Breast epithelium (tissue), 4 donors: ENCODE measurements at regions not wholly inside any gene's neighbourhood (a gene's known extent, or its start where the extent isn't known, plus 50 kb on each side); places are given as distances from the start of the nearest gene placed in this dataset.

Experiments
- DNase-seq, 2 donors: peaks; one replicate each; pipeline ENCODE4 v3.0.0-alpha.2; 2019; ENCODE audit warnings: low spot score in 2 of 2
- H3K27ac ChIP-seq, 2 donors: fragments of 200-600 bp; sonication (generic) in 1 of 2; one replicate each; pipeline ENCODE4 v1.5.1; 2016 to 2019; ENCODE audit warnings: mild to moderate bottlenecking in 1 of 2
- H3K27me3 ChIP-seq, 2 donors: fragments of 200-600 bp; sonication (generic) in 1 of 2; one replicate each; pipeline versions ENCODE4 v1.5.1 to v1.6.0; 2017 to 2019; ENCODE audit warnings: control low read depth in 1 of 2, mild to moderate bottlenecking in 1 of 2
- H3K36me3 ChIP-seq: fragments of 200-600 bp; one replicate; pipeline ENCODE4 v1.5.1; 2019
- H3K4me1 ChIP-seq, 2 donors: fragments of 200-600 bp; sonication (generic); one replicate each; pipeline ENCODE4 v1.5.1; 2016 to 2019; ENCODE audit warnings: control low read depth in 1 of 2
- H3K4me3 ChIP-seq, 3 donors: fragments of 200-600 bp; sonication (generic); 1 replicate in 2 of 3; 2 replicates in 1 of 3; pipeline ENCODE4 v1.5.1; 2016 to 2019; ENCODE audit warnings: mild to moderate bottlenecking in 3 of 3, moderate library complexity in 2 of 3
- H3K9me3 ChIP-seq, 2 donors: fragments of 200-600 bp; sonication (generic) in 1 of 2; one replicate each; pipeline ENCODE4 v1.5.1; 2016 to 2019; ENCODE audit warnings: control low read depth in 1 of 2
- POLR2A ChIP-seq: fragments of 450-650 bp; IDR thresholded peaks from one replicate; pipeline ENCODE4 v1.6.1; 2016; ENCODE audit warnings: antibody characterized with exemption, mild to moderate bottlenecking, moderate library complexity
- POLR2AphosphoS5 ChIP-seq, 3 donors: sonication (generic); formaldehyde crosslinking; IDR thresholded peaks; one replicate each; pipeline ENCODE4 v1.6.1; 2017; ENCODE audit warnings: antibody characterized with exemption in 3 of 3
- intact Hi-C: fragments of 100-400 bp; cut with DNase I; formaldehyde crosslinking; loops from one replicate; pipeline ENCODE4 v1.15.1; 2023; ENCODE audit warnings: low total_unique reads
- TF ChIP-seq, protein P1 (sequence below), 3 donors: fragments of 450-650 bp; IDR thresholded peaks; one replicate each; pipeline ENCODE4 v1.5.1; 2016 to 2017; ENCODE audit warnings: antibody characterized with exemption in 3 of 3, mild to moderate bottlenecking in 3 of 3, moderate library complexity in 3 of 3

DNA sequence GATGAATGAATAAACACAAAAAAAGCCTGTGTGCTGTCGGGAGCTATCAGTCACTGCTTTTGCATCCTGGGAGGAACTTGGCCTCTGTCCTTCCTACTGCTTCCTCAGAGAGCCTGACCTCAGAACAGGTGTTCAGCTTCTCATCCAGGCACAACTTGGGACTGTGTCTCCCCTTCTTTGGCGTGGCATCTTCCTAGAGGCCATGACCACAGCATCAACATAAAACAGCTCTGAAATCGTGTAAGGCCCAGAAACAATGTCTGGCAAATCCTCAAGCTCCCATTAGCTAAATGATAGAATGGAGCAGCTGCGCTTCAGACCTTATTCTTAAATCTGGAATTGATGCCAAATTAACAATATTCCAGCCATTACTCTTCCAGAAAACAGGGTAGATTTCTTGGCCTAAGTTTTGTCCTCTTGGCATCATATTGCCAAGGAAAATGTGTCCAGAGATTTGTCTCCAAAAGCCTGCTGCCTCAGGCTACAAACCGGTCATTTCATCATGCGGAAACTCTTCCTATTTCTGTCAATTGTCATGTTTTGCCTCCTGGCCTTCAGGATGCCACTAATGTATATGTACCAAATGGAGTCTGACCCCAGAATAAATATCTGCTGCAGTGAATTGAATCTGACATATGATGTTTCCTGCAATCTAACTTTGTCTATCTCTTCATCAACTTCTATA lies 53.2 kb upstream of the RAB27B start:
- no peak for DNase-seq
- Histone ChIP-seq H3K9me3 (no peaks in the 10 kb centered on the region), H3K36me3 (no peaks in the 10 kb centered on the region), H3K4me3 (no peak overlapping the region), H3K4me1 (no peaks in the 10 kb centered on the region), H3K27ac (peak overlapping the region; percentile 23 to 64), H3K27me3 (no peaks in the 10 kb centered on the region)
- intact Hi-C loops = no loop called here
- TF ChIP-seq, protein P1, sequence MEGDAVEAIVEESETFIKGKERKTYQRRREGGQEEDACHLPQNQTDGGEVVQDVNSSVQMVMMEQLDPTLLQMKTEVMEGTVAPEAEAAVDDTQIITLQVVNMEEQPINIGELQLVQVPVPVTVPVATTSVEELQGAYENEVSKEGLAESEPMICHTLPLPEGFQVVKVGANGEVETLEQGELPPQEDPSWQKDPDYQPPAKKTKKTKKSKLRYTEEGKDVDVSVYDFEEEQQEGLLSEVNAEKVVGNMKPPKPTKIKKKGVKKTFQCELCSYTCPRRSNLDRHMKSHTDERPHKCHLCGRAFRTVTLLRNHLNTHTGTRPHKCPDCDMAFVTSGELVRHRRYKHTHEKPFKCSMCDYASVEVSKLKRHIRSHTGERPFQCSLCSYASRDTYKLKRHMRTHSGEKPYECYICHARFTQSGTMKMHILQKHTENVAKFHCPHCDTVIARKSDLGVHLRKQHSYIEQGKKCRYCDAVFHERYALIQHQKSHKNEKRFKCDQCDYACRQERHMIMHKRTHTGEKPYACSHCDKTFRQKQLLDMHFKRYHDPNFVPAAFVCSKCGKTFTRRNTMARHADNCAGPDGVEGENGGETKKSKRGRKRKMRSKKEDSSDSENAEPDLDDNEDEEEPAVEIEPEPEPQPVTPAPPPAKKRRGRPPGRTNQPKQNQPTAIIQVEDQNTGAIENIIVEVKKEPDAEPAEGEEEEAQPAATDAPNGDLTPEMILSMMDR (IDR thresholded peaks at IDR 0.05) = no peak
- TF ChIP-seq POLR2AphosphoS5 (IDR thresholded peaks at IDR 0.05) (no peak), POLR2A (no peak)

DNA sequence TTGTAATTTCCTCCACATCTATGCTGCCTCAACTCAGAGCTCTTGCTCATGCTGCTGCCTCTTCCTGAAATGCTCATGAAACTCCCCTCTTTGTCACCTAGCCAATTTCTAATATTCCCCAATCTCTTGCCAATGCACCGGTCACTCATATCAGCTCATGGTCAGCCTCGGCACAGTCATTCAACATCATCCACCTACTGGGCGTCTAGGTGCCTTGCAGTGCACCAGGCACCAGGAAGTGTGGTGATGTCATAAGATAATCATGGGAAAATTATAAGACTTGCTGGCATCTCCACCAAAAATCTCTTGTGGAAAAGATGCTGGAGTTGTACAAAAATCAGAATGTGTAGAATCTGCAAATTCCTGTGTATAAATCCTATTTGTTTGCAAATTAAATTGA lies 52.6 kb upstream of the RAB27B start:
- Histone ChIP-seq H3K4me3 (no peak overlapping the region), H3K36me3 (no peaks in the 10 kb centered on the region), H3K4me1 (no peaks in the 10 kb centered on the region), H3K27ac (peak overlapping the region; percentile 23 to 64), H3K9me3 (no peaks in the 10 kb centered on the region), H3K27me3 (no peaks in the 10 kb centered on the region)
- no peak for TF ChIP-seq POLR2A
- TF ChIP-seq, protein P1 (IDR thresholded peaks at IDR 0.05) = peak in 1 of 3 donors; percentile 14
- no peak for TF ChIP-seq POLR2AphosphoS5 (IDR thresholded peaks at IDR 0.05)
- no peak for DNase-seq
- intact Hi-C loops = no loop called here

DNA sequence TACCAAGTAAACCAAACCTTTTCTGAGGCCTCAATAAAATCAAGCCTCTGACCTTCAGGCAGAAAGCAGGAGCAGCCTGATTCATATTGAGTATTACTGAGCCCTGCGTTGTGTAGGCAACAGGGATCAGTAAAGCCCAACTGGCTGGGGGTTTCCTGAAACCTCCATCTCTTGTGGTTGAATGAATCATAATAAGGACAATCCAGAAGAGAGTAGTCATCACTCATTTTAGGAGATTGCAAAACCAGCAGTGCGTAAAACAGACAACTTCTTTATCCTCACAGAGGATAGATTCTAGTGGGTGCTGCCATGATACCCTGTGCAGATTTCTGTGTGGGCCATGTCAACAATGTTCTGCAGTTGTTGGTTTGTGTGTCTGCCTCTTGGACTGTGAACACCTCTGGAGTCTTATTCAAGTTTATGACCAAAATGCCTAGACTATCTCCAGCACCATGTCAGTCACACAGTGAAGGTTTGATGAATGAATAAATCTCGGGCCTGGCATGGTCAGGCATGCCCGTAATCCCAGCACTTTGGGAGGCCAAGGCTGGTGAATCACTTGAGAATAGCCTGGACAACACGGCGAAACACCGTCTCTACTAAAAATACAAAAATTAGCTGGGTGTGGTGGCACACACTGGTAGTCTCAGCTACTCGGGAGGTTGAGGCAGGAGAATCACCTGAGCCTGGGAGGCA lies 51.8 kb upstream of the RAB27B start:
- H3K27ac ChIP-seq = peak overlapping the region; percentile 23 to 64
- TF ChIP-seq POLR2AphosphoS5 (IDR thresholded peaks at IDR 0.05) (peak in 1 of 3 donors; percentile 35), POLR2A (no peak)
- H3K9me3 ChIP-seq = no peaks in the 10 kb centered on the region
- no peaks in the 10 kb centered on the region for H3K4me1 ChIP-seq
- H3K4me3 ChIP-seq = no peak overlapping the region
- DNase-seq = peak in 1 of 2 donors; percentile 40
- no peaks in the 10 kb centered on the region for H3K27me3 ChIP-seq
- H3K36me3 ChIP-seq = no peaks in the 10 kb centered on the region
- intact Hi-C loops = no loop called here

DNA sequence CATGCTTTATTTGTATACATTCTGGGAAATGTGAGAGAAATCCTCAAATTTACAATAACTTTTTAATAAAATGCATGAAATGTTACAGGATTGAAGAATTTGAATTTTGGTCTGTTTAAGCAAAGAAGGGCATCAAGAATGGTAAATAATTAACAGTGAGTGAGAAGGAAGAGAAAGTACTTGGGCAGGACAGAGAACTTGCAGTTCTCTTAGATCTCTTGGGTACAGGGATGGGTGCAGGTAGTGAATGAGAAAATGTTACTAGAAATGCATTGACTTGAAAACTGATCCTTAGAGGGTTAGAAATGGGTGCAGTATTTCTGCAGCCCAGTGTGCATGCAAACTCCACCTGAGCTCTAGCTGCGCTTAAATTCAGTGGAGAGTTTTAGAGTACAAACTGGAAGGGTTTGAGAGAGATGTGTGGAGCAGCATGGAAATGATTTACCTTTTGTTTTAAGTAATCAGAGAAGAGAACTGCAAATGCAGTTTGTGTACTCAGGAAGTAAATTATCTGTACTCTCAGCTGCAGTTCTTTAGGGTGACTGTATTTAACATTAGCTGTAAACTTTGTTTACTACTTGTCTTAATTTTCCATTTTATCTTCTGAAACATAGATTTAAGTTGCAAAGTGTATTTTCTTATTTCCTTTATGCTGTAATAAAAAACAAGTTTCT lies 51.0 kb upstream of the RAB27B start:
- no peaks in the 10 kb centered on the region for H3K27me3 ChIP-seq
- TF ChIP-seq POLR2A = no peak
- TF ChIP-seq, protein P1 (IDR thresholded peaks at IDR 0.05) = no peak
- no peak for TF ChIP-seq POLR2AphosphoS5 (IDR thresholded peaks at IDR 0.05)
- intact Hi-C loops = no loop called here
- H3K36me3 ChIP-seq = no peaks in the 10 kb centered on the region
- H3K9me3 ChIP-seq = no peaks in the 10 kb centered on the region
- no peak for DNase-seq
- H3K4me3 ChIP-seq = no peak overlapping the region
- H3K4me1 ChIP-seq = no peaks in the 10 kb centered on the region
- H3K27ac ChIP-seq = no peak overlapping the region

DNA sequence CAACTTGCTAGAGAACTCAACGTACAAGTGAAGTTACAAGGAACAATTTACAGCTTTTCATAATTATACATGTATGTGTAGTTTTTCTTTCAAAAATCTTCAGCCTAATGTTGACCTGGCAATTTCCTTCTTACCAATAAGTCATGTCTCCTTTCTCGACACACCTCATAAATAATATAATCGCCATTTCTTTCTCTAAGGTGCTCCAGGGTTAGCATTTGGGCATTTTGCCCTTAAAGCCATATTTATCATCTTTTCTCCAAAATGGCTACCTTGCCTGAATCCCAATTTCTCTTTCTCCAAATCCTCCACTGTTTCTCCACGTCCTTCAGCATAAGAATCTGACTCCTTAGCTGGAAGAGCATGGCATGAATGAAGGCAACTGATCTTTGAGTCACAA lies 50.3 kb upstream of the RAB27B start:
- intact Hi-C loops = no loop called here
- Histone ChIP-seq H3K36me3 (no peaks in the 10 kb centered on the region), H3K9me3 (no peaks in the 10 kb centered on the region), H3K4me1 (no peaks in the 10 kb centered on the region), H3K27me3 (no peaks in the 10 kb centered on the region), H3K4me3 (no peak overlapping the region), H3K27ac (no peak overlapping the region)
- DNase-seq = no peak
- TF ChIP-seq, protein P1 (IDR thresholded peaks at IDR 0.05) = no peak
- TF ChIP-seq POLR2AphosphoS5 (IDR thresholded peaks at IDR 0.05) = no peak
- no peak for TF ChIP-seq POLR2A
